HepG2 (cell line): ENCODE measurements at regions not wholly inside any gene's neighbourhood (a gene's known extent, or its start where the extent isn't known, plus 50 kb on each side); places are given as distances from the start of the nearest gene placed in this dataset.
"Not testable (repeated sequence)": the region's sequence is repeated elsewhere in the genome, so short reads cannot be mapped to it uniquely, and the experiment has no call there.

ENCODE experiments used
- ATAC-seq: fragments of 200-7000 bp; cut with Tn5 transposase; 3 replicates; pipeline ENCODE4 v1.9.1; 2020; ENCODE audit warnings: mild to moderate bottlenecking, moderate library complexity
- BruUV-seq: library from RNA; stranded (reverse); fragments of 400-500 nt; replicated peaks from 2 replicates; lab custom pipeline; 2021; lab: Mats Ljungman, UMichigan
- CTCF ChIA-PET: fragments of 300-600 bp; formaldehyde crosslinking; extraction: SDS; loops from one replicate; lab custom pipeline; 2021; ENCODE audit warnings: low total read pairs, inconsistent platforms, low intra/inter-chr PET ratio; lab: Yijun Ruan, JAX
- POLR2A ChIA-PET: fragments of 350-600 bp; sonication (Branson Sonifier 250); formaldehyde crosslinking; loops from one replicate; lab custom pipeline; 2020; ENCODE audit warnings: antibody characterized with exemption, inconsistent platforms; lab: Yijun Ruan, JAX
- DNase-seq: peaks from one replicate; pipeline ENCODE4 v3.0.0-alpha.2; 2015; ENCODE audit warnings: low spot score
- FAIRE-seq: peaks from 3 replicates; lab custom pipeline; 2011; peaks lifted over from hg19 to GRCh38; lab: Jason Lieb, UNC
- H2AFZ ChIP-seq: one replicate; pipeline ENCODE4 v1.6.1; 2011; ENCODE audit warnings: low read length, inconsistent platforms
- H3K27ac ChIP-seq: fragments of 300-600 bp; 3 replicates; pipeline ENCODE4 v1.8.0; 2011; ENCODE audit warnings: mixed run types, mild to moderate bottlenecking, mixed read lengths, low read length, inconsistent platforms; ENCODE audit not compliant: insufficient read depth; ENCODE audit errors: extremely low read length
- H3K27me3 ChIP-seq, 2 experiments: fragments of 200-600 bp in 1 of 2; 2 replicates in 1 of 2; 3 replicates in 1 of 2; pipeline versions ENCODE4 v1.6.0 to v1.8.0; 2011; ENCODE audit warnings: low read length in 2 of 2, mild to moderate bottlenecking in 2 of 2, moderate library complexity in 2 of 2, inconsistent platforms in 1 of 2; ENCODE audit not compliant: insufficient read depth in 2 of 2, control insufficient read depth in 1 of 2
- H3K36me3 ChIP-seq, 2 experiments: fragments of 200-600 bp in 1 of 2; replicated peaks in 1 of 2; 2 replicates in 1 of 2; 3 replicates in 1 of 2; pipeline versions ENCODE4 v1.5.1 to v1.8.0; 2011; ENCODE audit warnings: low read length in 2 of 2, inconsistent platforms in 1 of 2; ENCODE audit not compliant: insufficient read depth in 2 of 2, control insufficient read depth in 1 of 2
- H3K4me1 ChIP-seq: 2 replicates; pipeline ENCODE4 v1.5.1; 2012; ENCODE audit warnings: low read length, inconsistent platforms; ENCODE audit not compliant: insufficient read depth
- H3K4me2 ChIP-seq: 2 replicates; pipeline ENCODE4 v1.6.0; 2011; ENCODE audit warnings: low read depth, low read length, inconsistent platforms
- H3K4me3 ChIP-seq, 3 experiments: fragments of 200-600 bp in 1 of 3; sonication (generic), shearing (Covaris generic) in 1 of 3; replicated peaks in 1 of 3; 2 replicates each; pipeline ENCODE4 v1.5.1; 2011 to 2016; ENCODE audit warnings: low read length in 3 of 3, inconsistent platforms in 2 of 3, low read depth in 2 of 3, mild to moderate bottlenecking in 2 of 3, control low read depth in 1 of 3, mixed read lengths in 1 of 3; ENCODE audit not compliant: insufficient read depth in 1 of 3
- H3K79me2 ChIP-seq: one replicate; pipeline ENCODE4 v1.6.1; 2011; ENCODE audit warnings: low read length, inconsistent platforms; ENCODE audit not compliant: insufficient read depth
- H3K9ac ChIP-seq: 2 replicates; pipeline ENCODE4 v1.6.0; 2011; ENCODE audit warnings: mild to moderate bottlenecking, low read depth, low read length, inconsistent platforms; ENCODE audit not compliant: insufficient read depth
- H3K9me3 ChIP-seq: 2 replicates; pipeline ENCODE4 v1.5.1; 2012; ENCODE audit warnings: mild to moderate bottlenecking, low read length
- H4K20me1 ChIP-seq: 2 replicates; pipeline ENCODE4 v1.6.0; 2011; ENCODE audit warnings: inconsistent platforms, mild to moderate bottlenecking, low read length, moderate library complexity; ENCODE audit not compliant: insufficient read depth
- CREM ChIP-seq, 2 experiments: sonication (generic) in 1 of 2; formaldehyde crosslinking in 1 of 2; IDR thresholded peaks; 2 replicates each; pipeline versions ENCODE4 v1.4.0 to v1.6.1; 2016 to 2020; ENCODE audit warnings: antibody characterized with exemption in 1 of 2, mild to moderate bottlenecking in 1 of 2, missing genetic modification reagents in 1 of 2
- WGBS: methylation state at CpG from one replicate; pipeline ENCODE4 v1.1.6; 2017; ENCODE audit warnings: low lambda C conversion rate; 5-methylcytosine and 5-hydroxymethylcytosine counted together
- in situ Hi-C: cut with HindIII; loops from 2 replicates; pipeline ENCODE4 v1.10.0; 2017; ENCODE audit warnings: low pct_unique_long_range_greater_than_20kb; ENCODE audit not compliant: extremely low pct_ligation_motif_present
- intact Hi-C: fragments of 100-400 bp; cut with micrococcal nuclease; formaldehyde crosslinking; loops from one replicate; pipeline ENCODE4 v1.10.0; 2022; ENCODE audit not compliant: unreplicated experiment
- TF ChIP-seq, protein P1 (sequence below): IDR thresholded peaks from 2 replicates; pipeline ENCODE4 v1.6.1; 2016; ENCODE audit warnings: low read depth, missing genetic modification reagents, missing compliant biosample characterization

DNA sequence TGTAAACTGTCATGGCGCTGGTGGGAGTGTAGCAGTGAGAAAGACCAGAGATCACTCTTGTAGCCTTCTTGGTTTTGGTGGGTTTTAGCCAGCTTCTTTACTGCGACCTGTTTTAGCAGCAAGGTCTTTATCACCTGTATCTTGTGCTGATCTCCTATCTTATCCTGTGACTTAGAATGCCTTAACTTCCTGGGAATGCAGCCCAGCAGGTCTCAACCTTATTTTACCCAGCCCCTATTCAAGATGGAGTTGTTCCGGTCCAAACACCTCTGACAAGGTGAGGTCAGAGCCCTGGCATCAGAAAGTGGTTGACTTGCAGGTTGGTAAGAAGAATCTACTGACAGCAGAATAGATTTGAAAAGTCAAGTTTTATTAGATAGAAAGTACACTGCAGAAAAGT is 55.0 kb upstream of the MSH6 start (continued):
- TF ChIP-seq, protein P1, sequence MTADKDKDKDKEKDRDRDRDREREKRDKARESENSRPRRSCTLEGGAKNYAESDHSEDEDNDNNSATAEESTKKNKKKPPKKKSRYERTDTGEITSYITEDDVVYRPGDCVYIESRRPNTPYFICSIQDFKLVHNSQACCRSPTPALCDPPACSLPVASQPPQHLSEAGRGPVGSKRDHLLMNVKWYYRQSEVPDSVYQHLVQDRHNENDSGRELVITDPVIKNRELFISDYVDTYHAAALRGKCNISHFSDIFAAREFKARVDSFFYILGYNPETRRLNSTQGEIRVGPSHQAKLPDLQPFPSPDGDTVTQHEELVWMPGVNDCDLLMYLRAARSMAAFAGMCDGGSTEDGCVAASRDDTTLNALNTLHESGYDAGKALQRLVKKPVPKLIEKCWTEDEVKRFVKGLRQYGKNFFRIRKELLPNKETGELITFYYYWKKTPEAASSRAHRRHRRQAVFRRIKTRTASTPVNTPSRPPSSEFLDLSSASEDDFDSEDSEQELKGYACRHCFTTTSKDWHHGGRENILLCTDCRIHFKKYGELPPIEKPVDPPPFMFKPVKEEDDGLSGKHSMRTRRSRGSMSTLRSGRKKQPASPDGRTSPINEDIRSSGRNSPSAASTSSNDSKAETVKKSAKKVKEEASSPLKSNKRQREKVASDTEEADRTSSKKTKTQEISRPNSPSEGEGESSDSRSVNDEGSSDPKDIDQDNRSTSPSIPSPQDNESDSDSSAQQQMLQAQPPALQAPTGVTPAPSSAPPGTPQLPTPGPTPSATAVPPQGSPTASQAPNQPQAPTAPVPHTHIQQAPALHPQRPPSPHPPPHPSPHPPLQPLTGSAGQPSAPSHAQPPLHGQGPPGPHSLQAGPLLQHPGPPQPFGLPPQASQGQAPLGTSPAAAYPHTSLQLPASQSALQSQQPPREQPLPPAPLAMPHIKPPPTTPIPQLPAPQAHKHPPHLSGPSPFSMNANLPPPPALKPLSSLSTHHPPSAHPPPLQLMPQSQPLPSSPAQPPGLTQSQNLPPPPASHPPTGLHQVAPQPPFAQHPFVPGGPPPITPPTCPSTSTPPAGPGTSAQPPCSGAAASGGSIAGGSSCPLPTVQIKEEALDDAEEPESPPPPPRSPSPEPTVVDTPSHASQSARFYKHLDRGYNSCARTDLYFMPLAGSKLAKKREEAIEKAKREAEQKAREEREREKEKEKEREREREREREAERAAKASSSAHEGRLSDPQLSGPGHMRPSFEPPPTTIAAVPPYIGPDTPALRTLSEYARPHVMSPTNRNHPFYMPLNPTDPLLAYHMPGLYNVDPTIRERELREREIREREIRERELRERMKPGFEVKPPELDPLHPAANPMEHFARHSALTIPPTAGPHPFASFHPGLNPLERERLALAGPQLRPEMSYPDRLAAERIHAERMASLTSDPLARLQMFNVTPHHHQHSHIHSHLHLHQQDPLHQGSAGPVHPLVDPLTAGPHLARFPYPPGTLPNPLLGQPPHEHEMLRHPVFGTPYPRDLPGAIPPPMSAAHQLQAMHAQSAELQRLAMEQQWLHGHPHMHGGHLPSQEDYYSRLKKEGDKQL (CRISPR knock-in tag), result no peak
- no peak for TF ChIP-seq CREM (IDR thresholded peaks at IDR 0.05)
- no peak for TF ChIP-seq CREM (CRISPR knock-in tag; IDR thresholded peaks at IDR 0.05)
- TF ChIP-seq, all 625 proteins: peak for 0

DNA sequence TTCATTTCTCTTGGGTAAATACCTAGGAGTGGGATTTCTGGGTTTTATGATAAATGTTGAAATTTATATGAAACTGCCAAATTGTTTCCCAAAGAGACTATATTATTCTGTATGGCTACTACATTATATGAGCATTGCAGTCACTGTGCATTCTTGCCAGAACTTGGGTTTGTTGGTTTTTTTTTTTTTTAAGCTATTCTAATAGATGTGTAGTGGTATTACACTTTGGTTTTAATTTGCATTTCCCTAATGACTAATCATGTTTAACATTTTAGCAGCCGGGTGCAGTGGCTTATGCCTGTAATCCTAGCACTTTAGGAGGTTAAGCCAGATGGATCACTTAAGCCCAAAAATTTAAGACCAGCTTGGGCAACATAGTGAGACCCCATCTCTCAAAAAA is 56.0 kb upstream of the MSH6 start:
- CTCF ChIA-PET, H3K27ac ChIP-seq, BruUV-seq, H3K4me1 ChIP-seq, POLR2A ChIA-PET, FAIRE-seq, H3K4me3 ChIP-seq, in situ Hi-C loops, H2AFZ ChIP-seq, ATAC-seq, H3K9ac ChIP-seq, DNase-seq, H3K4me2 ChIP-seq, H3K79me2 ChIP-seq, H3K9me3 ChIP-seq, H3K27me3 ChIP-seq, H3K36me3 ChIP-seq, H4K20me1 ChIP-seq, intact Hi-C loops: not testable (repeated sequence)
- WGBS, result 53% methylated on average over 1 of the region's 1 CpG
